ENCODE measurements at regions not wholly inside any gene's neighbourhood (a gene's known extent, or its start where the extent isn't known, plus 50 kb on each side); places are given as distances from the start of the nearest gene placed in this dataset.
"Not testable (repeated sequence)": the region's sequence is repeated elsewhere in the genome, so short reads cannot be mapped to it uniquely, and the experiment has no call there.

DNA sequence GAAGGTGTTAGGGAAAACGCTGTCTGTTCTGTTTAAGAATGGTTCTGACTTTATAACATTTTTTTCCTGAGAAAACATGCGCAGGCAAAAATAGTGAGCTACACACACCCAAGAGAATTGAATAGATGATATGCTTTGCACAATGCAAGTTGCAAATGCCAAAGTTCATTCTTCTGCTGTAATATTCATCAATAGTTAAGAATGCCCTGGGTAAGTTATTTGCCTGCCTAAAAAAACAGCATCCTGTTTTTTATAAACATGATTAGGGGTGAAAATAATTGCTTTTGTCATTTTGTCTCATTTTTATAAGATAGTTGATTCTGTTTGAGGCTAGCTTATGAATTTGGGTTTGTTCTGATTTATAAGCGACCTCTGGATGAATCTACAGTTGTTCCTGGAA, 99.4 kb downstream of the DTWD1 start:
- WGBS, 5 donors: 81 to 86% (median 84%) methylated on average over 3 of the region's 3 CpGs

DNA sequence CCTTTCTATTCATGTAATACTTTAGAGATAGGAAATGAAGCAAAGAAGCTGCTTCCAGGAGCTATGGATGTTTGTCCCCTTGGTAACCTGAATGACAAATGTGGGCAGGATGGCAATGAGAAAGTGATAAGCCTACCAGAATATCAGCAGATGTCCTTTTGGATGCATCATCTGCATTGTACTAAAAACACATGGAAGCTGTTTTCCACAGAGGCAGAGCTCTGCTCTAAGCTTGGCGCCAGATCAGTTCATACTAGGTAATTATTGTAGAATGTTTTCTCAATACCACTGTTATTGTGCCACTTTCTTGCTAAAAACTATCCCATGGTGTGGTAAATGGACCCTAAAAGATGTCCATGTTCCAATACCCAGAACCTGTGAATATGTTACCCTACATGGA, 100.2 kb downstream of the DTWD1 start:
- TF ChIP-seq EP300 (IDR thresholded peaks at IDR 0.05) (no peak), POLR2A (IDR thresholded peaks at IDR 0.05) (no peak)
- 88 to 98% (median 96%) methylated on average over 1 of the region's 1 CpG for WGBS, 5 donors
- DNase-seq: no peak
- no peaks in the 10 kb centered on the region for H3K36me3 ChIP-seq
- H3K9me3 ChIP-seq: peaks cover 0 to 8% (median 2%) of the 10 kb centered on the region in 4 donors
- H3K4me1 ChIP-seq: peaks cover 0 to 4% (median 0%) of the 10 kb centered on the region in 4 donors
- H3K27ac ChIP-seq: no peak overlapping the region
- H3K27me3 ChIP-seq: no peaks in the 10 kb centered on the region
- no peak overlapping the region for H3K4me3 ChIP-seq
- intact Hi-C loops (cut with DNase I; ENCODE audit: low total_unique reads): no loop called here

More for the DNA sequence above, 99.4 kb downstream of the DTWD1 start:
- TF ChIP-seq POLR2AphosphoS5 (IDR thresholded peaks at IDR 0.05) (no peak), POLR2A (IDR thresholded peaks at IDR 0.05) (no peak), EP300 (IDR thresholded peaks at IDR 0.05) (no peak)
- TF ChIP-seq, protein P1, sequence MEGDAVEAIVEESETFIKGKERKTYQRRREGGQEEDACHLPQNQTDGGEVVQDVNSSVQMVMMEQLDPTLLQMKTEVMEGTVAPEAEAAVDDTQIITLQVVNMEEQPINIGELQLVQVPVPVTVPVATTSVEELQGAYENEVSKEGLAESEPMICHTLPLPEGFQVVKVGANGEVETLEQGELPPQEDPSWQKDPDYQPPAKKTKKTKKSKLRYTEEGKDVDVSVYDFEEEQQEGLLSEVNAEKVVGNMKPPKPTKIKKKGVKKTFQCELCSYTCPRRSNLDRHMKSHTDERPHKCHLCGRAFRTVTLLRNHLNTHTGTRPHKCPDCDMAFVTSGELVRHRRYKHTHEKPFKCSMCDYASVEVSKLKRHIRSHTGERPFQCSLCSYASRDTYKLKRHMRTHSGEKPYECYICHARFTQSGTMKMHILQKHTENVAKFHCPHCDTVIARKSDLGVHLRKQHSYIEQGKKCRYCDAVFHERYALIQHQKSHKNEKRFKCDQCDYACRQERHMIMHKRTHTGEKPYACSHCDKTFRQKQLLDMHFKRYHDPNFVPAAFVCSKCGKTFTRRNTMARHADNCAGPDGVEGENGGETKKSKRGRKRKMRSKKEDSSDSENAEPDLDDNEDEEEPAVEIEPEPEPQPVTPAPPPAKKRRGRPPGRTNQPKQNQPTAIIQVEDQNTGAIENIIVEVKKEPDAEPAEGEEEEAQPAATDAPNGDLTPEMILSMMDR (IDR thresholded peaks at IDR 0.05): no peak
- Histone ChIP-seq H3K4me3 (no peak overlapping the region), H3K4me1 (peaks cover 0 to 4% (median 0%) of the 10 kb centered on the region in 4 donors), H3K27me3 (no peaks in the 10 kb centered on the region), H3K27ac (no peak overlapping the region), H3K36me3 (no peaks in the 10 kb centered on the region), H3K9me3 (peaks cover 0 to 4% (median 0%) of the 10 kb centered on the region in 4 donors)
- intact Hi-C loops (cut with DNase I; ENCODE audit: low total_unique reads): no loop called here
- DNase-seq: no peak

DNA sequence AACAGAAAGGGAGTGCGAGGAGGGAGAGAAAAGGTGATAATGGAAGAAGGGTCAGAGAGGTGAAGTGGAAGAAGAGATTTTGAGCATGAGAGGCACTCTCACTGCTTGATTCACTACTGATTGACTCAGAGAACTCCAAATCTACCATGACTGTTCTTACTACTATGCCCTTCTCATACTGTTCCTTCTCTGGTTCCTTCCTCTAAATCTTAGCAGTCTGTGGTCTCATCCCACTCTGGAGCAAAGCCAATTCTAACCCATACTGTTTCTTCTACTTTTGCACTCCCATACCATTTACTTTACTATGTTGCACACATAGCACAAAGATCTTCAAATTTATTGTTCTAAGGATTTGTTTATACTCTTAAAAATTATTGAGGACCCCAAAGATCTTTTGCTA, 100.8 kb downstream of the DTWD1 start:
- intact Hi-C loops (cut with DNase I; ENCODE audit: low total_unique reads): no loop called here
- Histone ChIP-seq H3K27me3 (no peaks in the 10 kb centered on the region), H3K4me1 (peaks cover 0 to 4% (median 0%) of the 10 kb centered on the region in 4 donors), H3K4me3 (no peak overlapping the region), H3K36me3 (no peaks in the 10 kb centered on the region), H3K27ac (no peak overlapping the region), H3K9me3 (peaks cover 0 to 13% (median 4%) of the 10 kb centered on the region in 4 donors)
- DNase-seq: no peak
- no peak for TF ChIP-seq POLR2AphosphoS5 (IDR thresholded peaks at IDR 0.05)
- TF ChIP-seq, protein P1 (IDR thresholded peaks at IDR 0.05): no peak
- WGBS, 5 donors: 75 to 90% (median 87%) methylated on average over 1 of the region's 1 CpG

DNA sequence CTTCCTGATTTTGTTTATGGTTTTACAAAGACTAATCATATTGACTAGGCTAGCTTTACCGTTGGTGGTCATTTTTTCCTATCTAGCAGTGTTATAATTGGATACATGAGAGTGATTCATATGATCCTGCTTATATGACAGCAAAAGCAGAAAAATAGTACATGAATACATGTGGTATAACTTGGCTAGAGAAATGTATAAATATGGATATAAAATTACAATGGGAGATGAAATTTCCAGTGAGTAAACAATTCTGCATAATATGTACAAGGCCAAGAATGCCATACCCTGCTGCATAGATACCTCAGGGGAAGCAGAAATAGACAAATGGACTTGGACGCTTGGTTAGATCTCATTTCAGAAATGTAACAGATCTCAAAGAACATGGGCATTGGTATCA, 103.1 kb downstream of the DTWD1 start:
- no peak for DNase-seq
- TF ChIP-seq EP300 (IDR thresholded peaks at IDR 0.05): no peak
- TF ChIP-seq, protein P1 (IDR thresholded peaks at IDR 0.05): no peak
- TF ChIP-seq POLR2A (IDR thresholded peaks at IDR 0.05): no peak
- no peak for TF ChIP-seq POLR2AphosphoS5 (IDR thresholded peaks at IDR 0.05)
- intact Hi-C loops (cut with DNase I; ENCODE audit: low total_unique reads): no loop called here
- WGBS, 5 donors: 74 to 88% (median 82%) methylated on average over 2 of the region's 2 CpGs
- H3K36me3 ChIP-seq: no peaks in the 10 kb centered on the region
- peaks cover 0 to 23% (median 12%) of the 10 kb centered on the region in 4 donors for H3K9me3 ChIP-seq
- H3K4me3 ChIP-seq: no peak overlapping the region
- H3K4me1 ChIP-seq: no peaks in the 10 kb centered on the region
- H3K27me3 ChIP-seq: no peaks in the 10 kb centered on the region
- no peak overlapping the region for H3K27ac ChIP-seq

DNA sequence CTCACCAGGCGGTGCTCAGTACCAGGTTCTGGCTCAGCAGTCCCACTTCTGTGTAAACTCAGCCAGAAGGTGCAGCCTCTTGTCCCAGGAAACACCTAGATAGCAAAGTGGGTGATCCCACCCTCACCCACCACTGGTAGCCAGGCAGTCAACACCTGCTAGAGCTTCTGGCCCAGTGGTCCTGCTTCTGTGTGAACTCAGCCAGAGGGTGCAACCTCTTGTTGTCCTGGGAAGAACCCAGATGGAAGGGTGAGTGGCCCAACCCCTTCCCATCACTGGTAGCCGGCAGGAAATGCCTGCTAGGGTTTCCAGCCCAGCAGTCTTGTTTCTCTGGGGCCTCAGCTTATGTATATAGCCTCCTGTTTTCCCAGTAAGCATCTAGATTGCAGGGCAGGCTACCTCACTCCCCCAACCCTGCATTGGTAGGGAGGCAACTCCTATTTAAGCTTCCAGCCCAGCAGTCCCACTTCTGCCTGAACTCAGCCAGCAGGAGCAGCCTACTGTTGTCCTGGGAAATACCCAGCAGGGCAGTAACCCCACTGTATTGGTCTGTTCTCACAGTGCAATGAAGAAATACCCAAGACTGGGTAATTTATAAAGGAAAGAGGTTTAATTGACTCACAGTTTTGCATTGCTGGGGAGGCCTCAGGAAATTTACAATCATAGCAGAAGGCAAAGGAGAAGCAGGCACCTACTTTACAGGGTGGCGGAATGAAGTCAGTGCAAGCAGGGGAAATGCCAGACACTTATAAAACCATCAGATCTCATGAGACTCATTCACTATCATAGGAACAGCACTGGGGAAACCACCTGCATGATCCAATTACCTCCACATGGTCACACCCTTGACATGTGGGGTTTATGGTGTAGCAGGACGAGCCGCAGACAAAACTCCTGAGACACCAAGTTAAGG, 110.6 kb downstream of the DTWD1 start:
- H3K27ac ChIP-seq: no peak overlapping the region
- WGBS, 5 donors: 74 to 81% (median 80%) methylated on average over 4 to 5 of the region's 5 CpGs

DNA sequence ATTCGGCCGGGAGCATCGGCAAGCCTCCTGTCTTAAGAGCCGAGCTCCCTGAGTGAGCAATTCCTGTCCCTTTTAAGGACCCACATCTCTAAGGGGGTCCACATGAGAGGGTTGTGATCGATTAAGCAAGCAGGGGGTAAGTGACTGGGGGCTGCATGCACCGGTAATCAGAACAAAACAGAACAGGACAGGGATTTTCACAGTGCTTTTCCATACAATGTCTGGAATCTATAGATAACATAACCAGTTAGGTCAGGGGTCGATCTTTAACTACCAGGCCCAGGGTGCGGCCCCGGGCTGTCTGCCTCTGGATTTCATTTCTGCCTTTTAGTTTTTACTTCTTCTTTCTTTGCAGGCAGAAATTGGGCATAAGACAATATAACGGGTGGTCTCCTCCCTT, 111.3 kb downstream of the DTWD1 start:
- H3K27me3 ChIP-seq; H3K4me3 ChIP-seq; intact Hi-C loops (cut with DNase I; ENCODE audit: low total_unique reads); H3K36me3 ChIP-seq; H3K9me3 ChIP-seq; H3K27ac ChIP-seq; DNase-seq; H3K4me1 ChIP-seq: not testable (repeated sequence)
- 60 to 74% (median 66%) methylated on average over 10 of the region's 10 CpGs for WGBS, 5 donors

More for the DNA sequence above, 110.6 kb downstream of the DTWD1 start:
- TF ChIP-seq, protein P1 (IDR thresholded peaks at IDR 0.05): no peak
- TF ChIP-seq POLR2A (IDR thresholded peaks at IDR 0.05): no peak
- no peak for DNase-seq
- intact Hi-C loops (cut with DNase I; ENCODE audit: low total_unique reads): no loop called here
- no peaks in the 10 kb centered on the region for H3K36me3 ChIP-seq
- H3K4me1 ChIP-seq: no peaks in the 10 kb centered on the region
- peaks cover 0 to 13% (median 10%) of the 10 kb centered on the region in 4 donors for H3K9me3 ChIP-seq
- H3K4me3 ChIP-seq: no peak overlapping the region
- H3K27me3 ChIP-seq: no peaks in the 10 kb centered on the region

DNA sequence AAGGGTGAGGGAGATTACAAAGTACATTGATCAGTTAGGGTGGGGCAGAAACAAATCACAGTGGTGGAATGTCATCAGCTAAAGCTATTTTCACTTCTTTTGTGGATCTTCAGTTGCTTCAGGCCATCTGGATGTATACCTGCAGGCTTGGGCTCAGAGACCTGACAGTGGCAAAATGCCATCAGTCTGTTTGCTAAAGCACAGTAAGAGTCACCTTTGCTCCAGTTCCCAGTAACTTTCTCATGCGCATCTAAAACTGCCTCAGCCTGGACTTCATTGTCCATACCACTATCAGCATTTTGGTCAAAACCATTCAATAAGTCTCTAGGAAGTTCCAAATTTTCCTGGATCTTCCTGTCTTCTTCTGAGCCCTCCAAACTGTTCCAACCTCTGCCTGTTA, 113.2 kb downstream of the DTWD1 start:
- H3K36me3 ChIP-seq; H3K9me3 ChIP-seq; intact Hi-C loops (cut with DNase I; ENCODE audit: low total_unique reads); H3K4me3 ChIP-seq; H3K4me1 ChIP-seq; H3K27me3 ChIP-seq; DNase-seq; H3K27ac ChIP-seq: not testable (repeated sequence)
- 41 to 65% (median 55%) methylated on average over 1 of the region's 1 CpG for WGBS, 5 donors

All from stomach (tissue), 8 donors.